HCEC 1CT (cell line): ENCODE measurements at regions not wholly inside any gene's neighbourhood (a gene's known extent, or its start where the extent isn't known, plus 50 kb on each side); places are given as distances from the start of the nearest gene placed in this dataset.

Experiments used
- DNase-seq: peaks from one replicate; pipeline ENCODE4 v3.0.0-alpha.2; 2017

DNA sequence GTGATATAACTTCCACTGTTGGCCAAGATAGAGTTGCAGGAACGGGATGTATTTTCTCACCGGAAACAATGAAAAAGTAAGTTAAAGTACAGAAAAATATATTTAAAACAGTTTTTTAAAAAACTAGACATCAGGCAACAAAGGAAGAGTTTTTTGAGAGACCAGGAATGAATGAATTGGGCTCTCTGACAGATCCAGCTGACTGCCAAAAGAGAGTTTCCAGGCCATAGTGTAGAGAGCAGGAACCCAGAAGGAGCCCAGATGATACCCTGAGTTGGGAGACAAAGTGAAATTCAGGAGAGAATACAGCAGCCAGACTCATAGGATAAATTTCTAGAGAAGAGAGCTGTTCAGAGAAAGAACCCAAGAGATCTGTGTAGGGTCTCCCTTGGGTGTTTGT, 362.6 kb upstream of the SMIM21 start:
- DNase-seq: no peak

DNA sequence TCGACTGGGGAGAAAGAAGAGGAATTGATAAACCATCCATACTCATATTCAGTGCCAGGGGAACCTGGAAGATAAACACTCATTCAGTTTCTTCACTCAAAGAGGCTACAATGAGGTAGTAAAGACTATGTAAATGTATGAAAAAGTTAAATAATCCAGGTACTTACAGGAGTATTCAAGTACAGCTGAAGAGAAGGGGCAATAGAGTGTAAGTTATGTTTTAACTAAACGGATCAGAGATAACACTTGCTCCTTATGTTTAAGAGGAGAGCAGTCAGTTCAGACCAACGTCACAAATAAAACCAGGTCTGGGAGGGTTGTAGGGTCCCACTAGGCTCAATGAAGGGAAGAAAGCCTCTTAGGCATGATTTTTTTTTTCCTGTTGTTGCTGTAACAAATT, 358.3 kb upstream of the SMIM21 start:
- DNase-seq: no peak

DNA sequence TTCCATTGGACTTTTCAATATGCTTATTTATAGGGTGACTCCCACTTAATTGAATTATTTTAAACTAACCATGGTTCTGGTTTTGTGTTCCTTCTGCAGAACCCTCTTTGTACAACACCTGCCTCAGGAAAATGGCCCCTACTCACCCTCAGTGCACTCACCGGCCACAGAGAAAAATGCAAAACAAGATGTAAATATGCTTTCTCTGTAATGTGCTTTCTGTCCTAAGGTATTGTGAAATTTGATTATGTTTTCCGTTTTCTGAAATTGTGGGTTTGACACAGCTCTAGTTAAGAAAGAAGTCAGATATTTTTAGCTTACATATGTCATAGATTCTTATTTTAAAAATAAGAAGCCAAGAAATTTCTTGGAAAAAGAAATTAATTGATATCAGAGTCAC, 357.7 kb upstream of the SMIM21 start:
- no peak for DNase-seq

DNA sequence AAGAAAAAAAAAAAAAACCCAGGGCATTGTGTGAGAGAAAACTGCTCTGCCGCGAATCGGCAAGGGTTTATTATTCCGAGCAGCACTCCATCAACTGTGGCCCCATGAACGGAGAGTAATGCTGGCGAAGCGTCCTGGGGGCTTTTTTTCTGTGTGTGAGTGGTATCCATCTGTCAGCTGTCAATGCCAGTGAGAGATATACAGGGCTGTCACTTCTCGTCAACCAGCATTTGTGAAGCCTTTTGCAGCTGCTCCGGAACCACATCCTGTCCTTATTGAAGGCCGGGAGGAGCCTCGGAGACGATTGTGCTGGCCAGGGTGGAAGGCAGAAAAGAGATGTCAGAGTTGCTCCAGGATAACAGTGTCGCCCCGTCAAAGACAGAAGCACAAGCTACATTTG, 356.9 kb upstream of the SMIM21 start:
- DNase-seq: no peak

DNA sequence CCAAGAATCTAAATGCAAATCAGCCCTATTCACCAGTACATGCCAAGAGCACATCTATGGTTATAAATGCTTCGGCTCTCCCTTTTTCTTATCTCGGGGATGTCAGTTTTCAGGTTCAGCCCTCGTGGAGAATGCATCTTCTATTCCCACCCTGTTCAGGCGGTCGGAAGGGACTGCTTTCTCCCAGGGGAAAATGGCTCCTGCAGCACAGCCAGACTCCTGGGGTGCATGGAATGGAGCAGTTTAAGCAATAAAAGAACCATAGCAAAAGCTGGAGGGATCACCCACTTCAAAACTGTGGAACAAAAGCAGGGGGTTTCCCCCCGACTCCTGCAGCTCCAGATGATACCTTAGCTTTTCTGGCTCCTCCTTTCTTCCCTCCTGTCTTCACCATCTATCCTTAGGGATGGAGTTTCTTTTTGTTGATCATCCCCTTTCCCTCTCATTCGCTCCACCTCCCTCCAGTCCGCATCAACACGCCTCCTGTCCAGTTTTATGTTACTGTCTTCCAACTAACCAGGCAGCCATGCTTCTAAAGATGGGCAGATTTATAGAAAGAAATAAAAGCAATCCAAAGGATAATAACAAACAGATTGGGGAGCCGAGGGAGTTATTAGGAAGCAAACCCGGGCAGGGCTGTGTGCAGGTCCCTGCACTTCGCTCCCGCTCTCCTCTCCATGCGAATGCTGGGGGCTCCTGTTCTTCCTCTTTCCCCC, 356.2 kb upstream of the SMIM21 start:
- no peak for DNase-seq

DNA sequence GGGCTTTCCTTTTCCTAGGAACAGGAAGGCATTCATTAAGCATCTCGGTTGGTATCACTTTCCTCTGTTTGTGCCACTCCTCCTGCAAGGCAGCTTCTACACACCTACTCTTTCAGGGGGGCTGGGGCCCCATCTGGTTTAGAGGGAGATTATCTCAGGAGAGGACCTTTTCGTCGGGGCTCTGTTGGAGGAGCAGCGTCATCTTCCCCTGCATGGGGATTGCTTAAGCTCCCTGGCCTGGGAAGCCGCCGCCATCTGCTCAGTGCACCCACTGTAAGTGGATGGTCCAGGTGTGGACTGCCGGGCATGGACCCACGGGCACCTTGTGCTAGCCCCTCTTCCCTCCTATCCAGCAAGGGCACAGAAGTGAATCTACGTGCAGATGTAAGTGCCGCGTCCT, 355.3 kb upstream of the SMIM21 start:
- no peak for DNase-seq

DNA sequence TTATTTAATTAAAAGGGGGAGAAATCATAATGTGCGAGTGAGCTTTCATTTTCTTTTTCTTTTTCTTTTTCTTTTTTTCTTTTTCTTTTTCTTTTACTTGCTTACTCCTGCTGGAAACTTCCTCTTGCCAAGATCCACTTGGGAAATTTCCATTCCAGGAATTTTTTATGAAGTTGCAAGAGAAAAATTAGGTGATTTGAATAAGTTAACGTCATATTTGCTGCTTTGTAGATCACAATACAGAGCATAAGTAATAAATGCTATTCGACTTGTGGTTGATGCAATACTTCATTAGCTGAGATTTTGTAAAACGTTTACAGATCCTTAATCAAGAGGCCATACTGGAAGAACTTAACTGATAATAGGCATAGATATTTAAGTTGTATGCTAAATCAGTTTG, 354.7 kb upstream of the SMIM21 start:
- no peak for DNase-seq

DNA sequence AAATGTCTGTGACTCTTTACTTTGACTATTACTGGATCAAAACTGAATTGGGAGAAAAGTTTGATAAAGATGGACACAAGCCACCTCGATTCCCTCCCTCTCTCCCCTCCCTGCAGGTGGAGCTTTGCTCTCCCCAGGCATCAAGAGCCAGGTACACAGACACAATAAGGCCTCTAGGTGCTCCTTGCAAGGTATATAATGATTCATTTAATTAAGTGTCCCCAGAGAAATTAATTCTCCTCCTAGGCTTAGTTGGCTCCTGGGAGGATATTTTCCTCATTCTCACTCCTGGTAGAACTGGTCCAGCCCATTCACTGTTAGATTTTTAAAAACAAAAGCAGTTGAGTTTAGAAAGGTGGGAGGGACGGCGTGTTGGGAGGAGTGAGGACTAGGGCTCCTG, 352.4 kb upstream of the SMIM21 start:
- DNase-seq: no peak

DNA sequence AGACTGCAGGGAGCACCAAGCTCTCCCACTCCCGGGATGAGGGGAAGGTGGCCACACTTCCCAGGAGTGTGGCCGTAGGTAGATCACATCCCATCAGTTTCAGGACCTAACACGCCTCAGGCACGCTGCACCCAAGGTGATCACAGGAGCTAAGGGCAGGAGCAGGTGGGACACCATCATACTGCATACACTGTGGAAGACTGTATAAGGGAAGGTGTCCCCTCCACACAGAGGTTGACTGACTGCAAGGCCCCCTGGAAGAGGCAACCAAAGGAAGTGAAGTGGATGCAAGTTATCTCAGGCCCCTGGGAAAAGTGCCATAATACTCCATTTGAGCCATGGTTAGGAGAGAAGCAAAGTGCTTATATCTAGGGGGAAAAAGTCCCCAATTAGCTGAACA, 351.9 kb upstream of the SMIM21 start:
- no peak for DNase-seq

DNA sequence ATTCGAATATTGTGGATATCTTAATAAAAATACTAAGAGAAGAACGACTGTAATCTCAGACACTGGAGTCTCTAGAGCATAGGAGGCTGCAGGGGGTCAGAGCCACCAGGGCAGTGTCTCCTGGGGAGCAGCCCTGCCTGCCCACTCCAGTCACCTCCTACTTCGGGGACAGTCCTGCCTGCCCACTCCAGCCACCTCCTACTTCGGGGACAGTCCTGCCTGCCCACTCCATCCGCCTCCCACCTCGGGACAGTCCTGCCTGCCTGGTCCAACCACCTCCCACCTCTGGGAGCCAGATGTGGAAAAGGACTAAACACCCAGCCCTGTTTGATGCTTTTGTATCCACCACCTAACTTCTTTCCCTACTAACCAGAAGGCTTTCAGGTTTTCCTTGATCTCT, 350.1 kb upstream of the SMIM21 start:
- no peak for DNase-seq

DNA sequence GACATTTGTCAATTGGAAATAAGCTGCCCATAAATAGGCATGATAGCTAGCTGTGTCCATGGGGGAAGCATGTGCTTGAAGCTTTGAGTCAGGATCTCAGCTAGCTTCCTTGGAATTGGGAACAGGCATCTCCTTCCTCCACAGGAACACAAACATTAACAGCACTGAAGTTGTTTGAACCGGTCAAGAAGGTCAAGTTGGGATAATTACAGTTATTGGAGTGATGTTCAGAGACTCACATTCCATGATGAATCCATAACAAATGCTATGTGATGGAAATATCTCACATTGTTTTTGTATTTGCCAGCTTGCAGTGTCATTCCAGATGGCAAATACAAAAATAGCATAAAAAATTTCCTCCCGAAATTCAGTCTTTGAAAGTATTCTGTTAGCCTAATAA, 347.6 kb upstream of the SMIM21 start:
- no peak for DNase-seq

DNA sequence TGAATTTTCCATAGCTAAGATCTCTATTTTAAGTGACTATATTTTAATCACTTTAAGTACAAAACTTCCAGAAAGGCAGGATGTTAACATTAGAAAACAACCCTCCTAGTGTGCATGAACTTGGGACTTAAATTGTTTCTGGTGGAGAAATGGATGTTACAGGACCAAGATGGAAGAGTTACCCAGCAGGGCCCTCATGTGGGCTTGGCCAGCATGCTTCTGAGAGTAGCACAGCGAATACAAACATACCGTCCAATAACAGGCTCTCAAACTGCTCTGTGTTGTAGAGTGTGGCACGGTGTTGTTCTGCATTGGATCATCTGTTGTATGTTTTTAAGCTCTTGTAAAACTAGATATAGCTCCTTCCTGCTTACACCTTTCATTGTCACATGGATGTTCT, 346.1 kb upstream of the SMIM21 start:
- no peak for DNase-seq

DNA sequence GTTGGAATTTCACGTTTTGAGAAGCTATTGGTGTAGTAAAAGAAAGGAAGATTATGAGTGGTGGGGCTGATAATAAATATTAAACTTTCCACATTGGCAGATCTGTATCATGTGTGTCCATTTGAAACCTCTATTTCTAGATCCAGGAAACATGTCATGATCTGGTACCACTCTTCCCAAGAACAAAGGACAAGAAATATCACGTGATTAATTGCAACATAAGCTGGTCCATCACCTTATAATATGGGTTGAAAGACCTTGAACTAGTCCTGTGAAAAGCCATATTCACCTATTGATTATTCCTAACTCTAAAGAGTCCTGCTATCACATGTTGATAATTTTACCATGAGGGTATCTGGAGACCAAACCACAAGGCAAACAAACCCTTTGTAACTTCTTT, 335.3 kb upstream of the SMIM21 start:
- DNase-seq: no peak

DNA sequence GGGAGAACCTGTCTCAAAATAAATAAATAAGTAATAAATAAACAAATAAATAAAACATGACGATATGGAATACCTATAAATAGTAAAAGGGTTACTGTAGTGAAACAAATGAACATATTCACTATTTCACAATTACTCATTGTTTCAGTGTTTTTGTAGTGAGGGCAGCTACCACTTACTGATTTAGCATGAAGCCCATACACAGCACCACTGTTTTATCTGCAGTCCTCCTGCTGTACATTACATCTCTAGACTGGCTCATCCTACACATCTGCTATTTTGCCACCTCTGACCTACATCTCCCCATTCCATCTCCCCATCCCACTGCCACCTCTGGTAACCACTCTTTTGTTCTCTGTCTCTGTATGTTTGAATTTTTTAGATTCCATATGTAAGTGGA, 332.7 kb upstream of the SMIM21 start:
- DNase-seq: no peak

DNA sequence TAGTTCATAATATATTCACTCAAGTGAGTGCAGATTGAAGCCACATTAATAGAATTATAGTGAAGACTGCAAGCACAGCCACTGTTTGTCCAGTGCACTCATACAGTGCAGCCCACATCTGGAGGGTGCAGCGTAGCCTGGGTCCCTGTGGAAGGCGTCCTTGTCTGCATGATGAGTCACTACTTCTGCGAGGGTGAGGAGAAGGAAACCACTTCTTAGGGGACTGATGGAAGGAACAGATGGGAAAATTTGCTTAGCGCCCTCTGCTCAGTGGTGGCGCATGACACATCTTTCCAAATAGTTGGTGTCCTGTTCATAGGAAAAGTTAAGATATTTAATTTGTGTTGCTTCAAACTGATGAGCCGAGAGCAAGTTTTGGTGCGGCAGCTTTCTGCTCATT, 330.4 kb upstream of the SMIM21 start:
- no peak for DNase-seq

DNA sequence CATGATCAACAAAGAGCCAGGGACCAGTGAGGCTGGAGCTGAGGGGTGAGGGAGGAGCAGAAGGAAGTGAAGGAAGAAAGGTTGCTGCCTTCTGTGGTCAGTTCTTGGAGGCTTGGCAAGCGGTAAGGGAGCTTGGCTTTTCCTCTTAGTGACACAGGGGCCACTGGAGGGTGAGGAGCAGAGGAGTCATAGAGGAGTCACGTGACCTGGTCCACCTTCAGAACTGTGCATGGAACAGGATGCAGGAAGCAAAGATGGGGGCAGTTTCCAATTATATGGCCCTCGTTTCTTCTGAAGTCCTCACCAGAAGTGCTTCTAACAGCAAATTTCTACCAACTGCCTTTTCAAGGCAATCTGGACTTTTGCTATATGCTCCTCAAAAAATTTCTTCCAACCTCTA, 326.9 kb upstream of the SMIM21 start:
- no peak for DNase-seq

DNA sequence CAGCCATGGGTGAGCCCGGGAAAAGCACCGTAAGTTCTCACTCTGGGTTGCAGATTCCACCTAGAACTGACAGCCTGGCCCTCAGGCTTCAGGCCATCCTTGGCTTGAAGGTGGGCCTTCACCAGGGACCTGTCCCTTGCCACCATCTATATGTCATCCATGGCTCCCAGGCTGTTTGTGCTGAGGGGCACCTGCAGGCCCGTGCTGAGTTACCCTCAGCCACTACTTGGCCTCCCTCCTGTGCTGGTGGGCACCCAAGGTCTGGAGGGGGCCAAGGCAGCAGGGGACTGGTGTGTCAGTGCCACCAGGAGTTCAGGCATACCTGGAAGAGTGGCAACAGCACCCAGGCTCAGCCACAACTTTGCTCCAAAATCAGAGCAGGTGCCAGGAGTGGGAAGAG, 326.2 kb upstream of the SMIM21 start:
- DNase-seq: no peak

DNA sequence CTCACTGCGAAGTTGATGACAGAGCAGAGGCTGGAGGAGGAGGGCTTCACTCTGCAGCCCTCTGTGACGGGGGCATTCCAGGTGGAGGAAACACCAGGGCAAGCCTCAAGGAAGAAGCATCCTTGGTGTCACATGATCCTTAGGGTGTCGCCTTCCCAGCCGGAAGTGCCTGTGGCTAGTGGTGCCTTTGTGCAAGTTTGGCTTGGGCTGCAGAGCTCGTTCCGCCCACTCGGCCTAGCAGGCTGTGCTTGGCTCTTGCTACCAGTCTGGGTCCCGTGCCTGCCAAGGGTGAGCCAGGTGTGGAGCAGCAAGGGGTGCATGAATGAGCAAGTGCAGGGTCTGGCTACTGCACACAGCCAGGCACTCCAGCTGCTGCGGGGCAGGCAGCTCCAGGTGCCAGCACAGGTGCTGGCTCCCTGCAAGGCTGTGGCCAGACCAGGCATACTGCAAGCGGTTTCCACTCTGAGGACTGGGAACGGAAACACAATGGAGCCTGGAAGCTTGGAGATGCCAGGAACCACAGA, 325.3 kb upstream of the SMIM21 start:
- DNase-seq: no peak

DNA sequence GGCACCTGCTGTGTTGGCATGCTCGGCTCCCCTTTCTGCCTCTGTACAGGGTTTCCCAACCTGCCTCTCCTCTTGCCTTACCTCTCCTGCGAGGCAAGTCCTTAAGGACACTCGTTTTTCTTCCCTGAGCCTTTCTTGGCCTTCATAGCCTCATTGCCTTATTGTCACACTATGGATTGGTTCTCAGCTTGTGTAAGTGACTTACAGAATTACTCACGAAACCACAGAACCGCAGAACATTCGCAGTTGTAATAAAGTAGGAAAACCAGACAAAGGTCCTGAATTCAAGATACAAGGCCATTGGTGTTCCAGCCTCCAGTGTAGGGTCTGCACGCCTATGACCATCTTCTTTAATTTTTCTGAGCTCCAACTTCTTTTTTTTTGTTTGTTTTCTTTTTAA, 317.6 kb upstream of the SMIM21 start:
- DNase-seq: no peak

DNA sequence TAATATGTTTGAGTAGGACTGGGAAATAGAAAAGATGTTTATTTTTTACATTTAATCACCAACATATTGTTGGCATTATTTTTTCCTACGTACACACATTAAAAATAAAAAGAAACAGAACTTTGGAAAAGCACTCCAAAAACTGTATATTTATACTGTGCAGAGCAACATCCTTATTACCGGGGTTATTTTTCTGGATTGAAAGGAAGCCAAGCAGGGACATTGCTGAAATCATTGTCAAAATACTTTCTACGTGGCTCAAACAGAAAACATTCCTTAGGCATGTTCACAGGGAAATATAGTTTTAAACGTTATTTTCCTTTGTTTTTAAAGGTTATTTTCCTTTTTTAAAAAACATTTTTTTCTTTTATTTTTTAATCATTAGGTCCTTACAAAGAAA, 315.0 kb upstream of the SMIM21 start:
- DNase-seq: no peak

DNA sequence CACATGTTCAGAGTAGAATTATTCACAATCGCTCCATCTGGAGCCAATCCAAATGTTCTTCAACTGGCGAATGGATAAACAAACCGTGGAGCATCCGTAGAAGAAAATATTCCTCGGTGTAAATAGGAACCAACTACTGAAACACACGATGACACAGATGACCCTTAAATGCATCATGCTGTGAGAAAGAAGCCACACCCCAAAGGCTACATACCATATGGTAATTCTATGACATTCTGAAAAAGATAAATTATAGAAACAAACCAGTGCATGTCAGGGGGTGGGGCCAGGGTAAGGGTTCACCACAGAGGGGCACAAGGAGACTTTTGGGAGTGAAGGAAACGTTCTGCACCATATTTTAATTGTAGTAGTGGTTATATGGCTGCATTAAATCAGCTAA, 312.2 kb upstream of the SMIM21 start:
- DNase-seq: no peak

DNA sequence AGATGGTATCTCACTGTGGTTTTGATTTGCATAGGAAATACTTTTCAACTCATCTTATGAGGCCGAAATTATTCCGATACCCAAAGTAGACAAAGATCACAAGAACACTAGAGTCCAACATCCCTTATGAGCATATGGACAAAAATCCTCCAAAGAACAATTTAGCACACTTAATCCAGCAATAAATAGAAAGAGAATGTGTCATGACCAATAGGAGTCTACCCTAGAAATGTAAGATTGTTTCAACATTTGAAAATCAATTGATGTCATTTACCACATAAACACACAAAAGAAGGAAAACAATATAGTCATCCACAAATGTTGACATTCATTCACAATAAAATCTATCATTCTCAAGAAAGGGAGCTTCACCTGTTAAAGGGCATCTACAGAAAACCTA, 307.8 kb upstream of the SMIM21 start:
- no peak for DNase-seq

DNA sequence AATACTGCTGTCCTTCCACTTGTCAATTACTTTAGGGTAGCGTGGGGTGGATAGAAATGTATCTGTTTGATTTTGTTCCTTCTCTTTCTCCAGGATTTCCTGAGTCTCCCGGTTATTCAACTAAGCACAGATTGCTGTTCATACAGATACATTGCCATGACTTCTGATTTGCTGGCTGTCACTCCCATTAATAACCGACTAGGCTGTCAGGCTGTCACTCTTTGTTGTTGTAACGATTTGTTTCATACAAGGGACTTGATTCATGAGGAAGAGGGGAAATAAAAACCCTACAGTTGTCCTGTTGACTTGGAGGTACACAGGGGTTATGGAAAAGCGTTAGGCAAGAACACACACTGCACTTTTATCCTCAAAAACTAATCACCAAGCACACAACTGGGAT, 302.7 kb upstream of the SMIM21 start:
- no peak for DNase-seq

DNA sequence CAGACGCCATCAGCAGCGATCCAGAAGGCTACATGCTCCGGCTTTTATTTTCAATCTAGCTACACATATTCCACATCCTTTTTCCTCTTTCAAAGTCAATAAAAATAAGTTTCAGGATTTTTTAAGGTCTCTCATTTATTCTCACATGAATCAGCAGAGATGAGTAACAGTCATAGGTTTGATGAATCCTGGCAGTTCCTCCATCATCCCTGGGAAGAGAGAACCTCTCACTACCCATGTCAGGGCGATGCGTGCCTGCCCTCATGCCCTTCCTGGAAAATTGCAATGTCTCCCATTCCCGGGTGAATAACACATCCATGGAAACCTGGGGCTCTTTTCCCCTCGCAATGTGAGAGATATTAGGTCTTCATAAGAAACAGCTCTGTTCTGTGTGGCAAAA, 301.1 kb upstream of the SMIM21 start:
- DNase-seq: no peak

DNA sequence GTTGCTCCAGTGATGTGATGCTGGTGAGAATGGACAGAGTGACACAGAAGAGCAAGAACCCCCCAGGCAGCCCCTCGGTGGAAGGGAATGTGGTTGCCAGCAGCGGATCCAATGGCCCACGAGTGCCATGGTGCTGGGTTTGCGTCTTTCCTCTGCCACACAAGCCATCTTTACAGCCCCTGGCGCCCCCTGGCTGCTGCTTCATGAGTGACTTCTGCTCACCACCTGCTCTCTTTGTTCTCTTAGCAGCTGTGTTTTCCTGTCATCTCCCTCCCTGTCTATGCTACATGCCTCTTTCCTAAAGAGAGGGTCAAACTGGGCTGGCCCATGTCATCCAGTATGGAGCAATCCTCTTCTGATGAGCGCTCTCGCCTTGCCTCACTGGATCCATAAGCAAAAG, 300.0 kb upstream of the SMIM21 start:
- no peak for DNase-seq
